ENCODE measurements at regions not wholly inside any gene's neighbourhood (a gene's known extent, or its start where the extent isn't known, plus 50 kb on each side); places are given as distances from the start of the nearest gene placed in this dataset.
"Not testable (repeated sequence)": the region's sequence is repeated elsewhere in the genome, so short reads cannot be mapped to it uniquely, and the experiment has no call there.

DNA sequence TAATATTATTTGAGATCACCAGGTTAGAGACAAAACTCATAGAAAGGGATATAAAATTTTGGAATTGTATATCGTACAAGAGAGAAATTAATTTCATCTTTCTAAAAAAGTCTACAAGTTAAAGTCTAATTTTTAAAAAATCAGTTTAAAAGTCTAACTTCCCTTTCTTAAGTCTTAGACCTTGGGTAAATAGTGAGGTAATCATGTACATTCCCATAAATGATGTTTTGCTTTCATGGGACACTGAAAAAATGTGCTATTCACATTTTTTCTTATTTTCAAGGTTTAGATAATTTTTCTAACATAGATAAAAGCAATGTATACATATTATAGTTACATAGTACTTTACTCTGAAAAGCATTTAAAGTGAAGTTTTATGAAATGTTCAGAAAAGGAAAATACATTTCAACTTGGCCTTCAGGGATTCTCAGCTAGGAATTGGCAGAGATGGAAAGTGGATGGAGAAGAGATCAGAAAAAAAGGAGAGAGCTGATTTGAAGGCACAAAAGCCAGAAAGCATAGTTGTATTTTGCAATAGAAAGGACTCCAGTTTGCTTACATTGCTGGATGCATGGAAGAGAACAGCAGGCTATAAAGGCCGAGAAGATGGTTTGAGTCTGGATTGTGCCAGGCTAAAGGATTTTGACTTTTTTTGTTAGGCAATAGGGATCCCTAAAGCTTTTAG is 194.0 kb downstream of the CASP12 start:
- DNase-seq (ENCODE audit: low spot score), result no peak

DNA sequence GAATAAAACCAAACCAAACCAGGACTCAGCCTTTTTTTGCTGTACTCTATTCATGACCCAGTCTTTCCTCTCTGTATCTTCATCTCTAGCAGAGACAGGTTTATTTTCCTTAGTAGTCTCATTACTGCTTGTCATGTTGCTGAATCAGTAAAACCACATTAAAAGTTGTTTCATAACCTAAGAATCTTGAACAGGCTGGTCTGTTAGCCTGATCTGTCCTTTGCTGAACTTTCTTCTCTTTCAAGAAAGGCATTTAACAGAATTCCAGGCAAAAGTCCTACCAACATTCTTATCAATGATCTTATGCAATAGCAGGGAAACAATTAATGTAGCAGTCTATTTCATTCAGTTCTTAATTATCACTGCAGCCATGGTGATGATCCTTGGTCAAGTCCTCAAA is 197.7 kb downstream of the CASP12 start:
- DNase-seq (ENCODE audit: low spot score), result no peak

DNA sequence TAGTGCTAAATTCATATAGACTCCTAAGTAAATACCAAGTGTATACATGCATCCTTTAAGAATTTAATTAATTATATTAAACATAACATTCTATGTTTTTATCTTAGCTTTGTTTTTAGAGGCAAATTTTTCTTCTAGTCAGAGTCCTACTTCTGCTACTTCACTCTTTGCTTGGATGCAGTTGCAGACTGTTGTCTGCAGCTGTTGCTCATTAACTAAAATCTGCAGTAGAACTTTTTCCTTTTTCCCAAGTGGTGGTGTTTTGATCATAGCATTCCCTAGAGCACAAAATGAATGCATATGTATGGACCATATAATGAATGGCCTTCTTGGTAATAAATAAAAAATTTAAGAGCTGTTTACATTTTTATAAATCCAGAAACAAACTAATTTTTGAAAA is 198.3 kb downstream of the CASP12 start:
- DNase-seq (ENCODE audit: low spot score), result no peak

DNA sequence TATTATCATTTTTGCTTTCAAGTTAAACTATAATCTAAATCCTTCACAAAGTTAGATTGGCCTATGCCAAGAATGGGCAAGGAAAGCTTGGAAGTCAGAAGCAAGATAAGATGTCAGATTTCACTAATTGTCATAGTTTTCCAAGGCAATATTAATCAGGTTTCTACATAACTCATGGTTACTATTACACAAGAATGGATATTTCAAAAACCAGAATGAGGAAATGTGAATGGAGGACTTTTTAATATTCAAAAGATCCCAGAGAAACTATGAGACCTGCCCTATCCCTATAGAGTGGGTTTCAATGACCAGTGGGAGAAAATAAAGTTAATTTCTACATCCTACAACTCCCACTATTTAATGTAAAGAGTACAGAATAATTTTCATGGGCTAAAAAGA is 203.2 kb downstream of the CASP12 start:
- no peak for DNase-seq (ENCODE audit: low spot score)

DNA sequence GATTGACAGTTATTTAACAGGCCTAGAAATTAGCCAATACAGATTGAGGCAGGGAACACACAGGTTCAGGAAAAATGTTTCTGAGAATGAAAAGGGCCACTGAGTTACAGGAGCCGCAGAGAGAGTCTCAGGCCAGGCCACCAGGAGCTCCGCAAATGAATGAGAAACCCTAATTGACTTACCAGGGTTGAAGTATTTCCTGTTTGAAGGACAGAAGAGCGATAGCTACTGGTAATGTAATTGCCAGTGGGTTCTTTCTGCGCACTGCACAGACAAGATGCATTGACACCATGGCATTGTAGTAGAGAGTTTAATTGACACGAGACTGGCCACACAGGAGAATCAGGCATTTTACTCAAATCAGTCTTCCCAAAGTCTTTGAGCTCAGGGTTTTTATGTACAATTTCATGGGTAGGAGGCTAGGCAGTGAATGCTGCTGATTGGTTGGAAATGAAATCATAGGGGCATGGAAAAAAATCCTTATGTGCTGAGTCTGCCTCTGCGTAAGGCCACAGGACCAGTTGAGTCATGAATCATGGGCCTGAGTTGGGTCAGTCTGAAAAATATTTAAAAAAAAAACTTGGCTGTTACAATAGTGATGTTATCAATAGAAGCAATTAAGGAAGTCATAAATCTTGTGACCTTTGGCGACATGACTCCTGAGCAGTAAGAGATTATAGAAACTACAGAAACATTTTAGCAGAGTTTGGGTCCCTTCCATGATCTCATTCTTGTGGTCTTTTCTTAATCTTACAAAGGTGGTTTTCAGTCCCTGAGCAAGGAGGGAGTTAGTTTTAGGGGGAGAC is 203.8 kb downstream of the CASP12 start:
- no peak for DNase-seq (ENCODE audit: low spot score)

DNA sequence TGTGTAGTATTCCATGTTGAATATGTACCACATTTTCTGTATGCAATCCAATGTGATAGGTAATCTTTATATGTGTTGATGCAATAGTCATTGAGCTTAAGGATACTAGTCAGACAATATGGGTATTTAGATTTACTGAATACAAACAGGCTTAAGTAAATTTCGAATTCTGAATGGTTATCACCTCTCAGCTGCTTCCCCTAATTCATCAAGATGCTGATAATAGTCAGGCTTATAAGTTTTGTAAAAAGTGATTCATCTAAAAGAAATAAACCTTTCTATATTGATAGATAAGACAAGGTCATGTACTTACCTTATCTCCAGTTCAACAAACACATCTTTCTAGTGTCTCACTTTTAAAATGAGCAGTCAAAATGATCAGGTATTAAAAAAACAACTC is 205.5 kb downstream of the CASP12 start:
- DNase-seq (ENCODE audit: low spot score), result no peak

DNA sequence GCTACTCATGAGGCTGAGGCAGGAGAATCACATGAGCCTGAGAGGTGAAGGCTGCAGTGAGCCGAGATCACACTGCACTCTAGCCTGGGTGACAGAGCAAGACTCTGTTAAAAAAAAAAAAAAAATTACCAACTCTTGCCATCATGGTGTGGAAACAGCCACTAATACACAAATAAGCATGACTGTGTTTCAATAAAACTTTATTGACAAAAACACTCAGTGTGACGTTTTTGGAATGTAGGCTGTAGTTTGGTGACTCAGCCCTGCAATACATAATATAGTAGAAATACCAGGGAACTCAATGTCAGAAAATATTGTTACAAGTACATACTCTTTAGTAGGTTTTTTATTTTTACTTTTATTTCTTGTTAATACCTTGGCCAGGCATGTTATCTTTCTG is 207.1 kb downstream of the CASP12 start:
- DNase-seq (ENCODE audit: low spot score), result no peak

DNA sequence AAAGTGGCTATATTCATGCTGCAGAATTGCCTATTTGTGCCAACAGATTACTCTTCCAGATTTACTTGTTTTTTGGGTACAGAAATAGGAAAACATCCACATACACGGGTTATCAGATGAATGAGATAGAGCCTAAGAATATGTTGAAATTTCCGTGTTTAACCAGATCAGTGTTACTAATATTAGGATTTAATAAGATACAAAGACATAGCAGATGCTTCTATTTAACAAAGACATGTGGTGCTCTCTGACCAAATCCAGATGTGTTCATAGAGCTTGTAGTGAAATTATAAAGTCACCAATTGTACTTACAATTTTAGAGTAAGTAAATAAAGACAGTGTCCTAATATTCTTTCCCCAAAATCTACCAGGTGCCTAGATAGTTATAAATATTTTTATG is 208.0 kb downstream of the CASP12 start:
- DNase-seq (ENCODE audit: low spot score), result no peak

DNA sequence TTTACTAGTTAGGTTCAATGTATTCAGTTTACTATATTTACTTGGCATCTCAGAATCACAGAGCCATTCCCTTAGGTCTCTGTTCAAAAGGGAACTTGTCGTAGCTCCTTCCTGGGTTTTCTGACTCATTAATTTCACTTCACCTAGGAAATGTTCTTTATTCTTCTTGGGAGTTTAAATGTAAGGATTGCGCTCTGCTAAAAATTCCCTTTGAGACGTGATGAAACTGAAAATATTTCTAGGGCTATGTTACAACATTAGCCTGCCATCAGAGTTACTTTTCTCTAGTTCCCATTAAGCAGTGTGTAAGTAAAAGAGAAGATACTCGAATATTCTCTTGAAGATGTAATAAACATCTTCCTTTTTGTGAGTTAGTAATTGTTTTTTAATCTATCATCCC is 209.5 kb downstream of the CASP12 start:
- DNase-seq (ENCODE audit: low spot score), result no peak

DNA sequence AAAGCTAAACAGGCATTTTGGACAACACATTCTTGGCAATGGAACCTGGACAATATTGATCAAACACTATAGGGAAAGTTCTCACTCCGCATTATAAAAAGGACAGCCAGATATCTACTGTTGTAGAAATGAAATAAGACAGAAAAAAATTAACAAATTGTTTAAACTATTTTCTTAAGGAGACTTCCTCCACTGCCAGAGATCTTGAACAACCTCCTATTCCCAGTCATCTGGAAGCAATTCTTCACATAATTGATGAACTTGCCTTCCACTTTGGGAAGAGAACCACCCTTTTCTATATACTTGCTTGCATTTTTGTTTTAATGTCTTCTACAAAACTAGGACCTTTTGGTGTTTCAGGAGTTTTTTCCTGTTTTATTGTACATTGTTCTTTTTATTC is 216.1 kb downstream of the CASP12 start:
- DNase-seq (ENCODE audit: low spot score), result no peak

DNA sequence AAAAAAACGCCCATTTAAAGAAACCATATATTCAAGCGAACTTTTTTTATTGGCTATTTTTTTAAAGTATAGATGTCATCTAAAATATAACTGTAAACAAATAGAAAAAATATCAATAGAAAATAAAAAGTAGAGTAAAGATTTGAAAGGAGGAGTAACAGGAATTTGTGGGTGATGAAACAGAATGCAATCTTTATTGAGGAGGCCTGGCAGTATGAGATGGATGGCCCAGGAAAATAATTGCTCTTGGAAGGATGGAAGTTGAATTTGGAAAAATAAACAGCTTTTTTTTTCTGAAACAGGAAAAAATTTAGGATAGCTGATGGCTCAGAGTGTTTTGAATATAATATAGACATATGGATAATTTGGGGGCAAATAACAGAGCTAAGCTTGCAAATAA is 219.0 kb downstream of the CASP12 start:
- DNase-seq (ENCODE audit: low spot score), result no peak

DNA sequence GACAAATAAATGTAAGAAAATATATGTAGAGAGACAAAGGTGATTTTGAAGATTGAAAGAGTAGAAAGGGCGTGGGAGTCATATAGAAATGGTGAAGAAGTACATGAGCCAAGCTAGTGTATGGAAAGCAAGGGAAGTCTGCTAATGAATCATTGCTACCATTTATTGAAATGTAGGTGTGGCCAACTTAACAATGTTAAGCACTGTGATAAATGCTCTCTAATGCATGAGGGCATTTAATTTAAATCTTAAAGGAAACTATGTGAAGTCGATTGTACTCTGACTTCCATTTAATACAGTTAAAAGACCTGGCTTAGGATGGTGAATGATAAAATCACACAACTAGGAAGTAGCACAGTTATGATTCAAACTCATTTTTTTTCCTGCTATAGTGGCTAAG is 219.9 kb downstream of the CASP12 start:
- no peak for DNase-seq (ENCODE audit: low spot score)

DNA sequence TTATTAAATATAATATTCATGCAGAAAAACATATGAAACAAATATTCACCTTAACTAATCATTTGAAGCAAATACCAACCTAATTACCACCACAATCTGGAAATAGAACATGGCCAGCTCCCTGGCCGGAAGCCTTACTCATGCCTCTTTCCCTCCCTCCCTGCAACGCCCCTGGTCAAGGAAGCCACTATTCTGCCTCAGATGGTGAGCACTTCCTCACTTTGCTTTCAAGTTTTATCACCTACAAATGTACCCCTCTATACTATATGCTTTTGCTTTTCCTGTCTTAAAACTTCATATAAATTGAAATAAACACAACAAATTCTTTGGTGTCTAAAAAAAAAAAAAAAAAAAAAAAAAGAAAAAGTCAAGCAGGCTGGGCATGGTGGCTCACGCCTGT is 221.2 kb downstream of the CASP12 start:
- not testable (repeated sequence) for DNase-seq (ENCODE audit: low spot score)

DNA sequence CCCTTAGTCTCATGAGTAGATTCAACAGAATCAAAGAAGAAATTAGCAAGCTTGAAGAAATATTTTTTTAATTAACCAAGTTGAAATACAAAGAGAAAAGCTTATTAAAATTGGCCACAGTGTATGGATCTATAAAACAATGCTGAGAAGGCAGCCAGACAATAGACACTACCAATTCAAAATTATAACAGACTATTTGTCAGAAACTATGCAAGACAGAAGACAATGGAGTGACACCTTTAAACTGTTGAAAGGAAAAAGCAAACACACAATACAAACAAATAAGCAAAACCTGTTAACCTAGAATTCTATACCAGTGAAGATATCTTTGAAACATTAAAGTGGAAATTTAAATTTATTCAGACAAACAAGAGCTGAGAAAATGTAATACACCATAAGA is 225.4 kb downstream of the CASP12 start:
- DNase-seq (ENCODE audit: low spot score), result no peak

DNA sequence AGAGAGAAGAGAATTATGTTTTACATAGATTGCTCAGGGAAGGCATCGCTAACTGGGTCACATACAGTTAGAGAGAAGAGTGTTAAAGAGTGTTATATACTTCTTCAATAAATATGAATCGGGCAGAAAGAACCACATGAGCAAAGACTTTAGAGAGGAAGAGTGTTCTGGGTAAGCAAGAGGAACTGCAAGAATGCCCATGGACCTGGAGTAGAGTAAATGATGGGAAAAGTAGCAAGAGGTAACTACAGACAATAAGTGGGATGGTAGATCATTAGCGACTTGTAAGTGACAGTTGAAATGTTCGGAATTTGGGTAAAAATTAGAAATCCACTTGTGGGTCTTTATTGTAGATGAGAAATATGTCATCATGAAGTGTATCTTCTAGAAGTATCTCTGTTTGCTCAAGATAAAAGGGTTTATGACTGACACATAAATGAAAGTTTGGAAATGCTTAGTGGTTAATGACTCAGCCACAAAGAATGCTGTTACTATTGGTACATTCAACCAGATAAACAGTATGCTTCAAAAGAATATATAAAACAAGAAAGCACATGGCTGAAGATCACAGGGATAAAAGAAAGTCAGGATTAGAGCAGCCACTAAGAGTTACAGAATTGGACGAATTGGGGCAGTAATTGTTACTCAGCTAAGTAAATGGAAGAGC is 229.3 kb downstream of the CASP12 start:
- DNase-seq (ENCODE audit: low spot score), result peak; percentile 74

DNA sequence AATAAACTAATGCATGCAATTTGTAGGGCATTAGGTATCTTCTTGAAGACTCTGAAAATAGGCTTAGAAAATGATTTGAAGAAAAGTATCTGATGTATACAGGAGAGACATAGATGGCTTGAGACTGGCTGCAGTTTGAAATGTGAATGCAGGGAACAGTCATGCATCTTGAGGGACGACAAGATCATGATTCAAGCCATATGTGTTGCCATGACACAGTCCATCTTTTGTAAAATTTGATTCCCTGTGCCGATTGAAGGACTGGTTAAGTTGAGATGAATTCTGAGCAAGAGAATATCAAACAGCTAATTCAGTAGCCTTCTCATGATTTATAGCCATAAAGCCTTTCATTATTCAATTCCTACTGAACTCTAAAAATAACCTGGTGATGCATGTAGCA is 231.6 kb downstream of the CASP12 start:
- no peak for DNase-seq (ENCODE audit: low spot score)

DNA sequence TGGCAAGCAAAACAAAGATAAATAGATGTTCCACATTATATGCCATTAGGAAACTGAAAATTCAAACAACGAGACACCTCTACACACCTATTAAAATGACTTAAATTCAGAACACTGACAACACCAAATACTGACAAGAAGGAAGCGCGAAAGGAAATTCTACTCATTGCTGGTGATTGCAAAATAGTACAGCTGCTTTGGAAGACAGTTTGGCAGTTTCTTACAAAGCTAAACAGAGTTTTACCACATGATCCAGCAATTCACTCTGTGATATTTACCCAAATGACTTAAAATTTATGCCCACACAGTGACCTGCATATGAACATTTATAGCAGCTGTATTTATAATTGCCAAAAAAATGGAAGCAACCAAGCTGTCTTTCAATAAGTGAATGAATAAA is 232.6 kb downstream of the CASP12 start:
- DNase-seq (ENCODE audit: low spot score), result no peak

DNA sequence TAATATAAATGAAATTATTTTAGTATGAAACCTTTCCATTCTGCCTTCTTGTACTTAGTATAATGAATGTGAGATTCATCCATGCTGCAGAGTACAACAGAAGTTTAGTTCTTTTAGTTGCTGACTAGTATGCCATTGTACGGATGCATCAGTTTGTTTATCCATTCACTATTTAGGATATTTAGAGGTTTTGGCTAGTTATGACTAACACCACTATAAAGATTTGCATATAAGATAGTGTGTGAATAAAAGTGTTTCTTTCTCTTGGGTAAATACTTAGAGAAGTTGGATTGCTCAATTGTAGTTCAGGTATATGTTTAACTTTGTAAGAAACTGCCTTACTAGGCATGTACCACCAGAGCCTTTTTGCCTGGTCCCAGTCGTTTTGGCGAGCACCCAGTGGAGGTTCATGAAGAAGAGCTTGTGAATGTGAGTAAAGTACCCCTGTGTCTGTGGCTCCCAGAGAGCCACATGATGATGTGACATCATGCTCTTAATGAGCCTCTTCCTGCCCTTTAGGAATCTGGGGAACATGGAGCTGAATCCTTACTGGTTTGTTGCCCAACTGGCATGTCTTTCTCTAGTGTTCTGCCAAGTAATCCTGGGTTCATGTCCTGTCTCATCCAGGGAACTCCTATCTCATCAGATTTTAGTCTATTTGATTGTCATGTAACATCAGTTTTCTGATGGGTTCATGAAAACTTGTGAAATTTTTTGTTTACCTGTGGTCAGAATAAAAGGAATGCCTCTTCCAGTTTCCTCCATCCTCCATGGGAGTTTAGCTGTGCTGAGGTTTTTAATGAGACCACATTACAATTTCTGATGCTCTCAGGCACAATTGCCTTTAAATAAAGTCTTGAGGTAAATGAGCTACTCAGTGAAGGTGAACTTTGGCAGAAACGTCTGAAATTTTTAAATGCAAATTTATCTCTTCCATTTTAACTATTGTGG is 234.8 kb downstream of the CASP12 start:
- DNase-seq (ENCODE audit: low spot score), result no peak

DNA sequence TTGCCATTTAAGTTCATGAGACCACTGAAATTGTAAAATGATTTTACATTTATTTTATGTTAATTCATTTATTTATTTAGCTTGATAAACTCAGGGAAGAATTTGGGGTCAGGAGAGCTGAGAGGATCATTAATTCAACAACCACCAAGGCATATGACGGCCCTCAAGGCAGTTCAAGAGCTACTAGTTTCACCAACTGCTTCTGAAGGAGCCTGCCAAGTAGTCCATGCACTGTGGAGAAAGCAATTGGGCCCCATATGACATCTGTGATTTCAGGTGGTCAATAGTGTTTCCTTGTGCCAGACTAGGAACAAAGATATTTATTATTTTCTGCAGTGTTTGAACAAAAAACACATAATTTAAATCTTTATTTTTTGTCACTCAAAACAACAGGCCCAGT is 236.4 kb downstream of the CASP12 start:
- DNase-seq (ENCODE audit: low spot score), result no peak

DNA sequence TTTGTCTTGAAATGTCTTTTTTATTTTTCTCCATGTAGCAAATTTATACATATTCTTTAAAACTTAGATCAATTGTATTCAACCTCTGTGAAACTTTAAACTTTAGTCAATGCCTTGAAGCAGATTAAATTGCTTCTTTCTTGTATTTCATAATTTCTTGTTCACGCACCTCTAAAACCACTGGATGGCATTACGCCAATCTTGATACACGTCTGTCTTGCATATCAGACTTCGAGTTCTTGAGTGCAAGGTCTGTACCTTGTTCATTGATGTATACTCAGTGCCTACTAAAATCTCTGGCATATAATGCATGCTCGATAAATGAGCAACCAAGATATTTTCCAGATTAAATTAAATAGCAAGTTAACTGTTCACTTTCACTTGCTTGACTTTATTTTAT is 236.8 kb downstream of the CASP12 start:
- no peak for DNase-seq (ENCODE audit: low spot score)

DNA sequence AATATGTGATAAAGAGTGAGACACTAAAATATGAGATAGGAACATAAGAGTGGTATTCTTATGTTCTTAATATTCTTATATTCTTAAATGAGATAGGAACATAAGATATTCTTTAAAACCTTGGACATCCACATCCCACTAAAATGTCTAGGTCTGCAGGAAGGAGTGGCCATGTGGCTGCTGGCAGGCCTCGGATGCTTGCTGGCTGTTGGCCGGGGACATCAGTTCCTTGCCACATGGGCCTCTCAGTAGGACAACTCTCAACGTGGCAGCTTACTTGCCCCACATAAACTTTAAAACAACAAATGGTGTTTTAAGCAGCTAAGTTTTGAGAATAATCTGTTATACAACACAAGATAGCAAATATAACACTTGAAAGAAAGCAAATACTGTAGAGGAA is 240.1 kb downstream of the CASP12 start:
- DNase-seq (ENCODE audit: low spot score), result no peak

DNA sequence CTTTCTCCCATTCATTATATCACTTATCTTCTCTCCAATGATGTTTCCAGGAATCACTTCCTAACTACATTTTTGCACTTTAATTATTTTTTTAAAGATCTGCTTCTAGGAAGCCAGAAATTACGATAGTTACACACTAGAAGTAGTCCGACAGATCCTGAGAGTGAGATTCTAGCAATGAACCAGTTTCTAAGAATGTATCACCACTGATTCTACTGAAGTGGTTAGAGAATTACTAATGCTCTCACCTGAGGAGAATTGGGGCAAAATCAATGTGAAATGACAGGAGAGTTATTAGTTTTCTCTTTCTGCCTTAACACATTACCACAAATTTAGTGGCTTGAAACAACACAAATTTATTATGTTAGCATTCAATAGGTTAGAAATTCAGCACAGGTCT is 241.2 kb downstream of the CASP12 start:
- no peak for DNase-seq (ENCODE audit: low spot score)
